ENCODE measurements at regions not wholly inside any gene's neighbourhood (a gene's known extent, or its start where the extent isn't known, plus 50 kb on each side); places are given as distances from the start of the nearest gene placed in this dataset.

GRCh38 chr20:51321343-51322163, 221.0 kb downstream of the NFATC2 start:
- Histone ChIP-seq H3K27ac (ENCODE audit: low read depth in 1 of 2, low read length in 2 of 2) (no peak overlapping the region), H3K36me3 (ENCODE audit: insufficient read depth, low read length) (no peaks in the 10 kb centered on the region), H3K4me1 (ENCODE audit: insufficient read depth, low read length) (peaks cover 3% of the 10 kb centered on the region), H3K9me3 (ENCODE audit: control insufficient read depth in 1 of 2, insufficient read depth in 1 of 2, low read length in 2 of 2) (peaks cover 0 to 5% of the 10 kb centered on the region in 2 experiments), H3K4me3 (ENCODE audit: low read length) (no peak overlapping the region), H3K27me3 (ENCODE audit: control insufficient read depth in 1 of 2, insufficient read depth in 2 of 2, low read length in 2 of 2) (peaks cover 0 to 2% of the 10 kb centered on the region in 2 experiments)
- Mint-ChIP-seq H3K9me3 (no peaks in the 10 kb centered on the region), H3K4me1 (ENCODE audit: low read depth) (no peaks in the 10 kb centered on the region), H3K27me3 (peaks cover 4% of the 10 kb centered on the region), H3K27ac (no peak overlapping the region), H3K4me3 (no peak overlapping the region), H3K36me3 (ENCODE audit: low read depth) (no peaks in the 10 kb centered on the region)
- ChIA-PET POLR2A (no interaction called here), CTCF (no interaction called here)
- no peak for DNase-seq
- intact Hi-C loops (cut with DNase I, micrococcal nuclease): no loop called here
- no peak for TF ChIP-seq CTCF (IDR thresholded peaks at IDR 0.05)
- ATAC-seq (ENCODE audit: poor library complexity): no peak

DNA sequence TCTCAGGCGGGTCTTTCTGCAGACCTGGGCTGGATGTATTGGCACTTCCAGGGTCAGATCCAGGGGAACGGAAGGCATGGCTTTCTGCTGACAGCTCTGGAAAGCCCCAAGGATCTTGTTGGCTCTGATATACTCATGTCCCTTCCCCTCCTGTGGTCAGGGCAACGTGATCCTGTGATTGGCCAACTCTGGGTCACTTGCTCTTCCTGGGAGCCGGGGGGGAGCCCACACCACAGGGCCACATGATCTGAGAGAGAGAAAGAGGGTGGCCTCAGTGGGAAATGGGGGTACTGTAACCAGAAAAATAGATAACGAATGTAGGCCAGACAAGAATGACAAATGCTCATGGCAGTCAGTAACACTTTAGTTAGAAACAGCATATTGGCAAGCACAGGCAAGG, 223.0 kb downstream of the NFATC2 start:
- no peaks in the 10 kb centered on the region for H3K9me3 Mint-ChIP-seq
- ChIA-PET POLR2A (no interaction called here), CTCF (no interaction called here)
- Histone ChIP-seq H3K4me3 (ENCODE audit: low read length) (no peak overlapping the region), H3K27ac (ENCODE audit: low read depth in 1 of 2, low read length in 2 of 2) (no peak overlapping the region), H3K4me1 (ENCODE audit: insufficient read depth, low read length) (peaks cover 3% of the 10 kb centered on the region), H3K36me3 (ENCODE audit: insufficient read depth, low read length) (no peaks in the 10 kb centered on the region), H3K27me3 (ENCODE audit: control insufficient read depth in 1 of 2, insufficient read depth in 2 of 2, low read length in 2 of 2) (no peaks in the 10 kb centered on the region), H3K9me3 (ENCODE audit: control insufficient read depth in 1 of 2, insufficient read depth in 1 of 2, low read length in 2 of 2) (no peaks in the 10 kb centered on the region)
- H3K4me3 Mint-ChIP-seq: no peak overlapping the region
- H3K36me3 Mint-ChIP-seq (ENCODE audit: low read depth): no peaks in the 10 kb centered on the region
- no peak for TF ChIP-seq CTCF (IDR thresholded peaks at IDR 0.05)
- intact Hi-C loops (cut with DNase I, micrococcal nuclease): no loop called here
- no peaks in the 10 kb centered on the region for H3K4me1 Mint-ChIP-seq (ENCODE audit: low read depth)
- DNase-seq: no peak
- ATAC-seq (ENCODE audit: poor library complexity): no peak
- H3K27me3 Mint-ChIP-seq: peaks cover 5% of the 10 kb centered on the region
- H3K27ac Mint-ChIP-seq: no peak overlapping the region

GRCh38 chr20:51318058-51318949, 224.2 kb downstream of the NFATC2 start:
- Mint-ChIP-seq H3K36me3 (ENCODE audit: low read depth) (no peaks in the 10 kb centered on the region), H3K4me3 (peak overlapping the region; percentile 7), H3K27ac (no peak overlapping the region), H3K4me1 (ENCODE audit: low read depth) (no peaks in the 10 kb centered on the region), H3K9me3 (no peaks in the 10 kb centered on the region), H3K27me3 (peaks cover 5% of the 10 kb centered on the region)
- intact Hi-C loops (cut with DNase I, micrococcal nuclease): no loop called here
- Histone ChIP-seq H3K27ac (ENCODE audit: low read depth in 1 of 2, low read length in 2 of 2) (no peak overlapping the region), H3K27me3 (ENCODE audit: control insufficient read depth in 1 of 2, insufficient read depth in 2 of 2, low read length in 2 of 2) (peaks cover 0 to 2% of the 10 kb centered on the region in 2 experiments), H3K36me3 (ENCODE audit: insufficient read depth, low read length) (no peaks in the 10 kb centered on the region), H3K4me3 (ENCODE audit: low read length) (peak overlapping the region; percentile 6), H3K4me1 (ENCODE audit: insufficient read depth, low read length) (peaks cover 3% of the 10 kb centered on the region), H3K9me3 (ENCODE audit: control insufficient read depth in 1 of 2, insufficient read depth in 1 of 2, low read length in 2 of 2) (no peaks in the 10 kb centered on the region)
- POLR2A ChIA-PET: no interaction called here
- peak; percentile 43 for TF ChIP-seq CTCF (IDR thresholded peaks at IDR 0.05)
- CTCF ChIA-PET: no interaction called here
- DNase-seq (peak; percentile 20 to 60 (median 29)), ATAC-seq (ENCODE audit: poor library complexity) (peak; percentile 63)
